SK-N-SH (cell line): ENCODE measurements at regions not wholly inside any gene's neighbourhood (a gene's known extent, or its start where the extent isn't known, plus 50 kb on each side); places are given as distances from the start of the nearest gene placed in this dataset.
A peak's percentile ranks its signal among the peaks of the same experiment; 100 is the strongest.

Experiments used
- ELF1 ChIP-seq: IDR thresholded peaks from 2 replicates; pipeline ENCODE4 v1.4.0; 2012
- EP300 ChIP-seq, 2 experiments: IDR thresholded peaks; 2 replicates each; pipeline versions ENCODE4 v1.4.0 to v1.6.1; 2012; ENCODE audit warnings: borderline replicate concordance in 1 of 2, low read depth in 1 of 2, low read length in 1 of 2
- EZH2phosphoT487 ChIP-seq: fragments of 200-600 bp; sonication (generic); IDR thresholded peaks from 2 replicates; pipeline ENCODE4 v1.6.1; 2017; ENCODE audit warnings: low read depth, mixed run types, mild to moderate bottlenecking, antibody characterized with exemption, moderate library complexity, borderline replicate concordance
- FOXJ3 ChIP-seq: sonication (generic); formaldehyde crosslinking; IDR thresholded peaks from 2 replicates; pipeline ENCODE4 v1.5.1; 2020; ENCODE audit warnings: mild to moderate bottlenecking, missing genetic modification reagents
- GATA2 ChIP-seq: sonication (generic); formaldehyde crosslinking; IDR thresholded peaks from 2 replicates; pipeline ENCODE4 v1.5.0; 2020; ENCODE audit warnings: mild to moderate bottlenecking, missing genetic modification reagents
- JUND ChIP-seq: IDR thresholded peaks from 2 replicates; pipeline ENCODE4 v1.4.0; 2012
- MAX ChIP-seq: IDR thresholded peaks from 2 replicates; pipeline ENCODE4 v1.4.0; 2012; ENCODE audit warnings: low read depth
- MEF2A ChIP-seq: IDR thresholded peaks from 2 replicates; pipeline ENCODE4 v1.4.0; 2012; ENCODE audit warnings: low read depth, borderline replicate concordance
- MXI1 ChIP-seq: IDR thresholded peaks from 2 replicates; pipeline ENCODE4 v1.6.1; 2012; ENCODE audit warnings: mild to moderate bottlenecking, low read depth, low read length, improper control_type of control experiment
- POLR2AphosphoS5 ChIP-seq: IDR thresholded peaks from 2 replicates; pipeline ENCODE4 v1.6.1; 2012; ENCODE audit warnings: low read depth, low read length
- RCOR1 ChIP-seq: fragments of 150-350 bp; IDR thresholded peaks from 2 replicates; pipeline ENCODE4 v1.6.1; 2017; ENCODE audit warnings: antibody characterized with exemption, low read length
- REST ChIP-seq: IDR thresholded peaks from 2 replicates; pipeline ENCODE4 v1.6.1; 2012; ENCODE audit warnings: mild to moderate bottlenecking, low read depth, low read length, moderate library complexity
- RFX5 ChIP-seq: IDR thresholded peaks from 2 replicates; pipeline ENCODE4 v1.6.1; 2012; ENCODE audit warnings: mild to moderate bottlenecking, improper control_type of control experiment, low read length
- RXRA ChIP-seq: IDR thresholded peaks from 2 replicates; pipeline ENCODE4 v1.4.0; 2012; ENCODE audit warnings: low read depth, mild to moderate bottlenecking, borderline replicate concordance
- SIN3A ChIP-seq: IDR thresholded peaks from 2 replicates; pipeline ENCODE4 v1.6.1; 2012; ENCODE audit warnings: low read depth, mild to moderate bottlenecking, low read length, moderate library complexity, borderline replicate concordance
- SMC3 ChIP-seq: IDR thresholded peaks from 2 replicates; pipeline ENCODE4 v1.6.1; 2012; ENCODE audit warnings: low read depth, low read length, improper control_type of control experiment
- TEAD4 ChIP-seq: IDR thresholded peaks from 2 replicates; pipeline ENCODE4 v1.4.0; 2012; ENCODE audit warnings: mild to moderate bottlenecking, borderline replicate concordance; ENCODE audit not compliant: insufficient read depth
- YY1 ChIP-seq: IDR thresholded peaks from 2 replicates; pipeline ENCODE4 v1.4.0; 2012; ENCODE audit warnings: low read depth, mild to moderate bottlenecking
- ZBTB33 ChIP-seq: IDR thresholded peaks from 2 replicates; pipeline ENCODE4 v1.4.0; 2012; ENCODE audit warnings: low read depth, borderline replicate concordance
- TF ChIP-seq, protein P1 (sequence below): IDR thresholded peaks from 2 replicates; pipeline ENCODE4; 2012

DNA sequence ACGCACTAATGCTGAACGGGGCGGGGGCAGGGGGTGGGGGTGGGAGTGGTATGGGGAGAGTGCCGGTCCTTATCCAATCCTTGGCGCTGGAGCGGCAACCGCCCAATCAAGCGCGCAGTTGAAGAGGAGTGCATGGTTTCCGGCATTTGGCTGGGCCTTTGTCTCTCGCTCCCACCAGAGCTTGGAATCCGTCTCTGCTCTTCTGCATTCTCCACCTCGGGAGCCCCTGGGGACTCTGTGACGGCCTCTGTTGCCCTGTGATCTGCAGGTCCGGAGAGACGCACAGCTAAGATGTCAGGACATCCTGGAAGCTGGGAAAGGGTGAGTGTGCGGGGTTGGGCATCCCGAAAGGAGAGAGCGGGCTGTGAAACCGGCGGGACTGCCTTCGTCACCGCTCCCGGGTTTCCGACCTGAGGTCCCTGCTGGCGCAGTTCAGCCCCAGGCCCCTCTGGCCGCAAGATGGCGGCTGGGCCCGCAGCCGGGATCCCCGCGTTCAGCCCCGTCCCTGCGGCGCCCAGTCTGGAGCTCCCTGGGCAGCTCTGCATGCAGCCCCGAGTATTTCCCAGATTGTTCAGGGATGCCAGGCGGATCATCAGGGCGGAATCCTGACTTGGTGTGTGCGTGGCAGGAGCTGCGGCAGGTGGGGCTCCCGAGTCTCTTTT is 53.6 kb upstream of the ZNF254 start (continued):
- TF ChIP-seq FOXJ3 (CRISPR knock-in tag) (no peak), ZBTB33 (no peak), EZH2phosphoT487 (no peak), SMC3 (no peak), MXI1 (no peak; the same call in 1 of the 2 replicates), RCOR1 (no peak), MEF2A (no peak), TEAD4 (no peak), RFX5 (peak; percentile 79), RXRA (no peak), ELF1 (peak; percentile 62), GATA2 (CRISPR knock-in tag) (no peak), MAX (peak; percentile 66; the same call in 1 of the 2 replicates), REST (peak; percentile 27; the same call in 1 of the 2 replicates), JUND (no peak), POLR2AphosphoS5 (peak; percentile 95), EP300 (IDR thresholded peaks at IDR 0.05; ENCODE audit: borderline replicate concordance in 1 of 2, low read depth in 1 of 2, low read length in 1 of 2) (no peak), YY1 (peak; percentile 91), SIN3A (peak; percentile 47; the same call in 1 of the 2 replicates)
- TF ChIP-seq, protein P1, sequence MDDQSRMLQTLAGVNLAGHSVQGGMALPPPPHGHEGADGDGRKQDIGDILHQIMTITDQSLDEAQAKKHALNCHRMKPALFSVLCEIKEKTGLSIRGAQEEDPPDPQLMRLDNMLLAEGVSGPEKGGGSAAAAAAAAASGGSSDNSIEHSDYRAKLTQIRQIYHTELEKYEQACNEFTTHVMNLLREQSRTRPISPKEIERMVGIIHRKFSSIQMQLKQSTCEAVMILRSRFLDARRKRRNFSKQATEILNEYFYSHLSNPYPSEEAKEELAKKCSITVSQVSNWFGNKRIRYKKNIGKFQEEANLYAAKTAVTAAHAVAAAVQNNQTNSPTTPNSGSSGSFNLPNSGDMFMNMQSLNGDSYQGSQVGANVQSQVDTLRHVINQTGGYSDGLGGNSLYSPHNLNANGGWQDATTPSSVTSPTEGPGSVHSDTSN: no peak
- TF ChIP-seq, all 33 proteins: peak for 10
